ENCODE measurements at regions not wholly inside any gene's neighbourhood (a gene's known extent, or its start where the extent isn't known, plus 50 kb on each side); places are given as distances from the start of the nearest gene placed in this dataset.

DNA sequence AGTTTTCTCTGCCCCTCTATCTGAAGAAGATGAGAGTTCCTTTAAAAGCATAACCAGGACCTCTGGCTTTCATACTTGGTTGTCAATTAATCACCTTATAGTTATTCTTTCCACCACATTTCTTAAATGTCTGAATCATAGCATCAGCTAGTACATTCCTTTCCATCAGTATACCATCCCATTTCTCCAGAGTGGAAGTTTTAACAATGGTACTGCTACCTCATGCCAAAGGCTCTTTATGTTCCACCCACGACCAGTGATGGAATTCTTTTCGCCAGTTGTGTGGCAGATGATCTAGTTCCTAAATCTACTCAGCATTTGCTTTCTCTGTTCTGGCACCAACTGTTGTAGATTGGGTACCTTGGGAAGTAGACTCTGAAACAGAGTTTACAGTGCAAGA lies 379.8 kb downstream of the ZNF674 start:
- TF ChIP-seq, protein P1, sequence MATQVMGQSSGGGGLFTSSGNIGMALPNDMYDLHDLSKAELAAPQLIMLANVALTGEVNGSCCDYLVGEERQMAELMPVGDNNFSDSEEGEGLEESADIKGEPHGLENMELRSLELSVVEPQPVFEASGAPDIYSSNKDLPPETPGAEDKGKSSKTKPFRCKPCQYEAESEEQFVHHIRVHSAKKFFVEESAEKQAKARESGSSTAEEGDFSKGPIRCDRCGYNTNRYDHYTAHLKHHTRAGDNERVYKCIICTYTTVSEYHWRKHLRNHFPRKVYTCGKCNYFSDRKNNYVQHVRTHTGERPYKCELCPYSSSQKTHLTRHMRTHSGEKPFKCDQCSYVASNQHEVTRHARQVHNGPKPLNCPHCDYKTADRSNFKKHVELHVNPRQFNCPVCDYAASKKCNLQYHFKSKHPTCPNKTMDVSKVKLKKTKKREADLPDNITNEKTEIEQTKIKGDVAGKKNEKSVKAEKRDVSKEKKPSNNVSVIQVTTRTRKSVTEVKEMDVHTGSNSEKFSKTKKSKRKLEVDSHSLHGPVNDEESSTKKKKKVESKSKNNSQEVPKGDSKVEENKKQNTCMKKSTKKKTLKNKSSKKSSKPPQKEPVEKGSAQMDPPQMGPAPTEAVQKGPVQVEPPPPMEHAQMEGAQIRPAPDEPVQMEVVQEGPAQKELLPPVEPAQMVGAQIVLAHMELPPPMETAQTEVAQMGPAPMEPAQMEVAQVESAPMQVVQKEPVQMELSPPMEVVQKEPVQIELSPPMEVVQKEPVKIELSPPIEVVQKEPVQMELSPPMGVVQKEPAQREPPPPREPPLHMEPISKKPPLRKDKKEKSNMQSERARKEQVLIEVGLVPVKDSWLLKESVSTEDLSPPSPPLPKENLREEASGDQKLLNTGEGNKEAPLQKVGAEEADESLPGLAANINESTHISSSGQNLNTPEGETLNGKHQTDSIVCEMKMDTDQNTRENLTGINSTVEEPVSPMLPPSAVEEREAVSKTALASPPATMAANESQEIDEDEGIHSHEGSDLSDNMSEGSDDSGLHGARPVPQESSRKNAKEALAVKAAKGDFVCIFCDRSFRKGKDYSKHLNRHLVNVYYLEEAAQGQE (IDR thresholded peaks at IDR 0.05; ENCODE audit: insufficient replicate concordance, low read depth), result no peak
- TF ChIP-seq CTCF (IDR thresholded peaks at IDR 0.05; ENCODE audit: insufficient read depth, low read length), result no peak
